ENCODE measurements at regions not wholly inside any gene's neighbourhood (a gene's known extent, or its start where the extent isn't known, plus 50 kb on each side); places are given as distances from the start of the nearest gene placed in this dataset.

DNA sequence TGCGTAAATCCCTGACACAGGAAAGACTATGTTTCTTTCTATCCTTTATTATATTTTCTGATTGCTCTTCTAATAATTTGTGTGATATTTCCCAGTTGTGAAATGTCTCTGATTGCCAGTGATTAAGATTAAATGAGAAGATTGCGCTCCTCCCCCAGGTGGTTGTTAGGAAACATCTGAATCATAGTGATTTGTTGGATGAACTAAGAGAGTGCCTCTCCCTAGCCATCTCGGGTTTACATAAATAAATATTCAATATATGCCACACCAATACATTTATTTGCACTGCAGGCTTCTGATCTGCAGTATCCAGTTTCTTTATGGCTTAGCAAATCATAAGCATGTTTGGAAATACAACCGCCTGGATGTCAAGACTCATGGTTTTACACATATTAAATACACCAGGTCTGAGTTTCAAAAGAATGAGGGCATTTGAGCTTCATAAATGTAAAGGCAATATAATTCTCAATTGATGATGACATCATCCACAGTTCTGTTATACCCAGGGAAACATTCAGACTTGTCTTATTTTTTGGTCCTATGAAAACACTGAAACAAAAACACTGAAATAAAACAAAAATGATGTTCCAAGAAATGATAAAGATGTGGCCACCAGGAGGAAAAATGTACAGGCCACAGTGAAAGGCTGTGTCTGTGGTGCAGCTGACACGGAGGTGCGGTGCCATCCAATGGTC, 826.7 kb upstream of the ACVR2A start:
- no peak overlapping the region for H3K4me3 ChIP-seq (ENCODE audit: low read depth, low read length)
- no peak for TF ChIP-seq CTCF (IDR thresholded peaks at IDR 0.05; ENCODE audit: low read depth, low read length, missing control alignments)
- in situ Hi-C loops (cut with HindIII; ENCODE audit: low pct_ligation_motif_present, low sequenced_read_pairs), result no loop called here

DNA sequence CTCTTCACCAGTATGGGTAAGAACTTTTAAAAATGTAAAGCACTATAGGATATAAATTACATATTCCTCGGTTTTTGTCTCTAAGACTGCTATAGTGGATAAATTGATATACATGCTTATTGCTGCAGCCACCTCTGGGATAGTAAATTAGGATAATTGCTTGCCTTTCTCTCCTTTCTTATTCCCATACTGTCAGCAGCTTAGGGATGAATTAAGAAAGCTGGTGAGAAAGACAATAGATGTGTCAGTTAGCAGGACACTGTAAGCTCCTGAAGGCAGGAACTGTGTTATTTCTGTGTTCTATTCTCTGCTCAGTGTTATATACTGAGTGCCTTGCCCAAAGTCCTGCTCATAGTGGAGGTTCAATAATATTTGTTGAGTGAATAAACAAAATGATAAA, 828.6 kb upstream of the ACVR2A start:
- Histone ChIP-seq H3K27ac (no peak overlapping the region), H3K27me3 (replicated peaks) (no peaks in the 10 kb centered on the region), H3K4me3 (ENCODE audit: low read depth, low read length) (no peak overlapping the region), H3K36me3 (replicated peaks) (no peaks in the 10 kb centered on the region)
- in situ Hi-C loops (cut with HindIII; ENCODE audit: low pct_ligation_motif_present, low sequenced_read_pairs), result no loop called here
- TF ChIP-seq CTCF (IDR thresholded peaks at IDR 0.05; ENCODE audit: low read depth, low read length, missing control alignments), result no peak
- DNase-seq, result no peak

More for the DNA sequence above, 826.7 kb upstream of the ACVR2A start:
- Histone ChIP-seq H3K27me3 (replicated peaks) (no peaks in the 10 kb centered on the region), H3K27ac (no peak overlapping the region), H3K36me3 (replicated peaks) (no peaks in the 10 kb centered on the region)
- DNase-seq, result no peak

- in situ Hi-C loops (cut with HindIII; ENCODE audit: low pct_ligation_motif_present, low sequenced_read_pairs), result no loop called here
- Histone ChIP-seq H3K27me3 (replicated peaks) (no peaks in the 10 kb centered on the region), H3K4me3 (ENCODE audit: low read depth, low read length) (no peak overlapping the region), H3K27ac (no peak overlapping the region), H3K36me3 (replicated peaks) (no peaks in the 10 kb centered on the region)
- no peak for TF ChIP-seq CTCF (IDR thresholded peaks at IDR 0.05; ENCODE audit: low read depth, low read length, missing control alignments)
- DNase-seq, result no peak
Measured at GRCh38 chr2:147015591-147015990, 829.2 kb upstream of the ACVR2A start.

GRCh38 chr2:147013696-147014392, 831.0 kb upstream of the ACVR2A start:
- in situ Hi-C loops (cut with HindIII; ENCODE audit: low pct_ligation_motif_present, low sequenced_read_pairs), result no loop called here
- no peak for TF ChIP-seq CTCF (IDR thresholded peaks at IDR 0.05; ENCODE audit: low read depth, low read length, missing control alignments)
- H3K27me3 ChIP-seq (replicated peaks), result no peaks in the 10 kb centered on the region
- H3K27ac ChIP-seq, result no peak overlapping the region
- no peak overlapping the region for H3K4me3 ChIP-seq (ENCODE audit: low read depth, low read length)
- H3K36me3 ChIP-seq (replicated peaks), result no peaks in the 10 kb centered on the region
- no peak for DNase-seq

GRCh38 chr2:147008481-147008880, 836.3 kb upstream of the ACVR2A start:
- Histone ChIP-seq H3K36me3 (replicated peaks) (no peaks in the 10 kb centered on the region), H3K27me3 (replicated peaks) (no peaks in the 10 kb centered on the region), H3K27ac (no peak overlapping the region), H3K4me3 (ENCODE audit: low read depth, low read length) (no peak overlapping the region)
- no peak for DNase-seq
- in situ Hi-C loops (cut with HindIII; ENCODE audit: low pct_ligation_motif_present, low sequenced_read_pairs), result no loop called here
- TF ChIP-seq CTCF (IDR thresholded peaks at IDR 0.05; ENCODE audit: low read depth, low read length, missing control alignments), result no peak
